Central memory CD4-positive, alpha-beta T cell (primary cell): ENCODE measurements at regions not wholly inside any gene's neighbourhood (a gene's known extent, or its start where the extent isn't known, plus 50 kb on each side); places are given as distances from the start of the nearest gene placed in this dataset.

Experiments used
- DNase-seq: peaks from one replicate; pipeline ENCODE4 v3.0.0; 2022

GRCh38 chr19:30890033-30890432 lies 459.2 kb downstream of the TSHZ3 start:
- DNase-seq: no peak

GRCh38 chr19:30888937-30889336 lies 460.3 kb downstream of the TSHZ3 start:
- DNase-seq: no peak

- no peak for DNase-seq
Measured at GRCh38 chr19:30887042-30887441, 462.2 kb downstream of the TSHZ3 start.

- DNase-seq: no peak
Measured at GRCh38 chr19:30886222-30886621, 463.0 kb downstream of the TSHZ3 start.

GRCh38 chr19:30884146-30884812 lies 465.0 kb downstream of the TSHZ3 start:
- DNase-seq: no peak

GRCh38 chr19:30883071-30883470 lies 466.2 kb downstream of the TSHZ3 start:
- no peak for DNase-seq

GRCh38 chr19:30882411-30883005 lies 466.7 kb downstream of the TSHZ3 start:
- DNase-seq: no peak

- DNase-seq: no peak
Measured at GRCh38 chr19:30881930-30882329, 467.3 kb downstream of the TSHZ3 start.

- DNase-seq: no peak
Measured at GRCh38 chr19:30881281-30881680, 468.0 kb downstream of the TSHZ3 start.

GRCh38 chr19:30880551-30880950 lies 468.7 kb downstream of the TSHZ3 start:
- no peak for DNase-seq

- DNase-seq: no peak
Measured at GRCh38 chr19:30880151-30880550, 469.1 kb downstream of the TSHZ3 start.

GRCh38 chr19:30879736-30880135 lies 469.5 kb downstream of the TSHZ3 start:
- DNase-seq: no peak

- DNase-seq: no peak
Measured at GRCh38 chr19:30879225-30879624, 470.0 kb downstream of the TSHZ3 start.

- DNase-seq: no peak
Measured at GRCh38 chr19:30878495-30878894, 470.7 kb downstream of the TSHZ3 start.

GRCh38 chr19:30877661-30878113 lies 471.5 kb downstream of the TSHZ3 start:
- DNase-seq: no peak

- DNase-seq: no peak
Measured at GRCh38 chr19:30873691-30874090, 475.5 kb downstream of the TSHZ3 start.

- no peak for DNase-seq
Measured at GRCh38 chr19:30873003-30873402, 476.2 kb downstream of the TSHZ3 start.

GRCh38 chr19:30871979-30872378 lies 477.3 kb downstream of the TSHZ3 start:
- no peak for DNase-seq

- no peak for DNase-seq
Measured at GRCh38 chr19:30870876-30871275, 478.4 kb downstream of the TSHZ3 start.

GRCh38 chr19:30865511-30865910 lies 483.7 kb downstream of the TSHZ3 start:
- no peak for DNase-seq

GRCh38 chr19:30864391-30865215 lies 484.6 kb downstream of the TSHZ3 start:
- DNase-seq: no peak

GRCh38 chr19:30862876-30863275 lies 486.4 kb downstream of the TSHZ3 start:
- DNase-seq: no peak

GRCh38 chr19:30861919-30862318 lies 487.3 kb downstream of the TSHZ3 start:
- no peak for DNase-seq

- DNase-seq: no peak
Measured at GRCh38 chr19:30857966-30858490, 485.8 kb downstream of the ZNF536 start.
